ENCODE measurements at regions not wholly inside any gene's neighbourhood (a gene's known extent, or its start where the extent isn't known, plus 50 kb on each side); places are given as distances from the start of the nearest gene placed in this dataset.

DNA sequence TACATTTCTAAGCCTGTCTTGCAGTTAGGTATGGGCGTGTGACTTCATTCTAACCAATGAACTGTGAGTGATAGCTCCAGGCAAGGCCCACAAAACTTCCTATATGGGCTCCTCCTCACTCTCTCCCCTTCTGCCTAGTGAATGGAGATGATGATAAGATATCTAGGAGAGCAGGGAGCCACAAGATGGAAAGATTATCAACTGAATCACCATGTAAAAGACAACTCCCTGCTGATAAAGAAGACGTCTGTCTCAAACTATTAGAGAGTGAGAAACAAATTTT is 237.1 kb downstream of the GPD2 start:
- no peaks in the 10 kb centered on the region for H3K9me3 ChIP-seq
- no TSS peak for BruUV-seq (replicated peaks)
- Mint-ChIP-seq H3K27me3 (ENCODE audit: insufficient read depth, unreplicated experiment) (no peaks in the 10 kb centered on the region), H3K36me3 (ENCODE audit: insufficient read depth, unreplicated experiment) (no peaks in the 10 kb centered on the region), H3K27ac (ENCODE audit: unreplicated experiment) (no peak overlapping the region), H3K4me3 (ENCODE audit: unreplicated experiment) (no peak overlapping the region), H3K9me3 (ENCODE audit: unreplicated experiment) (peaks cover 8% of the 10 kb centered on the region), H3K4me1 (ENCODE audit: low read depth, unreplicated experiment) (no peaks in the 10 kb centered on the region)
- no peaks in the 10 kb centered on the region for H3K4me1 ChIP-seq
- ChIA-PET POLR2A (no interaction called here), CTCF (interaction anchor here (0.6 kb wide), 1 partner anchor 285 kb away, joined by 3 read pairs; no protein-coding TSS in a partner anchor)
- DNase-seq = no peak
- intact Hi-C loops (cut with micrococcal nuclease; ENCODE audit: unreplicated experiment) = loop anchor here (10.0 kb wide), 1 partner anchor 1298 kb away; no protein-coding TSS in a partner anchor
- H3K4me3 ChIP-seq (ENCODE audit: low read depth, low read length) = no peak overlapping the region
- TF ChIP-seq, protein P1, sequence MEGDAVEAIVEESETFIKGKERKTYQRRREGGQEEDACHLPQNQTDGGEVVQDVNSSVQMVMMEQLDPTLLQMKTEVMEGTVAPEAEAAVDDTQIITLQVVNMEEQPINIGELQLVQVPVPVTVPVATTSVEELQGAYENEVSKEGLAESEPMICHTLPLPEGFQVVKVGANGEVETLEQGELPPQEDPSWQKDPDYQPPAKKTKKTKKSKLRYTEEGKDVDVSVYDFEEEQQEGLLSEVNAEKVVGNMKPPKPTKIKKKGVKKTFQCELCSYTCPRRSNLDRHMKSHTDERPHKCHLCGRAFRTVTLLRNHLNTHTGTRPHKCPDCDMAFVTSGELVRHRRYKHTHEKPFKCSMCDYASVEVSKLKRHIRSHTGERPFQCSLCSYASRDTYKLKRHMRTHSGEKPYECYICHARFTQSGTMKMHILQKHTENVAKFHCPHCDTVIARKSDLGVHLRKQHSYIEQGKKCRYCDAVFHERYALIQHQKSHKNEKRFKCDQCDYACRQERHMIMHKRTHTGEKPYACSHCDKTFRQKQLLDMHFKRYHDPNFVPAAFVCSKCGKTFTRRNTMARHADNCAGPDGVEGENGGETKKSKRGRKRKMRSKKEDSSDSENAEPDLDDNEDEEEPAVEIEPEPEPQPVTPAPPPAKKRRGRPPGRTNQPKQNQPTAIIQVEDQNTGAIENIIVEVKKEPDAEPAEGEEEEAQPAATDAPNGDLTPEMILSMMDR (IDR thresholded peaks at IDR 0.05; ENCODE audit: insufficient read depth in 1 of 2, low read depth in 1 of 2, low read length in 1 of 2, severe bottlenecking in 1 of 2, unreplicated experiment in 1 of 2) = no peak
- no peaks in the 10 kb centered on the region for H3K27me3 ChIP-seq (replicated peaks; ENCODE audit: control insufficient read depth, insufficient read depth, low read length)
- H3K36me3 ChIP-seq (ENCODE audit: control insufficient read depth, insufficient read depth, low read length) = no peaks in the 10 kb centered on the region

DNA sequence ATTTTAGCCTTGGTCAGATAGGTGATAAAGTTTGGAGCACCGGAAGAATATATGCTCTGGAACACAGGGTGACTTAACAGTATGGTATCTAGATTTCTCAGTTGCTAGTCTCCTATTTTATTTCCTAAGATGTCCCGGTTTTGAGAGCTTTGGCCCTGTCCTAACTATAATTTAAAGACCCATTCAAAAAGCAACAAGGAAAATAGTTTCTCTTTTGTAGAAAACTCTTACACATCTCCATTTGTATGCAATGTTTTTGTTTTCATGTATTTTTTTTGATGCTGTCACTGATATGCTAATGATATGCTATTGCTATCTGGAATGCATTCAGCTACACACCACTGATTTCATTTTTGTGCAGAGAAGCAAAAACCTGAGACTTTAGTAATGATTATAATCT is 237.8 kb downstream of the GPD2 start:
- no peaks in the 10 kb centered on the region for H3K36me3 ChIP-seq (ENCODE audit: control insufficient read depth, insufficient read depth, low read length)
- intact Hi-C loops (cut with micrococcal nuclease; ENCODE audit: unreplicated experiment) = loop anchor here (10.0 kb wide), 1 partner anchor 1299 kb away; no protein-coding TSS in a partner anchor
- Mint-ChIP-seq H3K4me3 (ENCODE audit: unreplicated experiment) (no peak overlapping the region), H3K27ac (ENCODE audit: unreplicated experiment) (no peak overlapping the region), H3K36me3 (ENCODE audit: insufficient read depth, unreplicated experiment) (no peaks in the 10 kb centered on the region), H3K4me1 (ENCODE audit: low read depth, unreplicated experiment) (no peaks in the 10 kb centered on the region), H3K9me3 (ENCODE audit: unreplicated experiment) (peaks cover under 1% of the 10 kb centered on the region), H3K27me3 (ENCODE audit: insufficient read depth, unreplicated experiment) (no peaks in the 10 kb centered on the region)
- no peak overlapping the region for H3K4me3 ChIP-seq (ENCODE audit: low read depth, low read length)
- DNase-seq = no peak
- no peaks in the 10 kb centered on the region for H3K27me3 ChIP-seq (replicated peaks; ENCODE audit: control insufficient read depth, insufficient read depth, low read length)
- ChIA-PET POLR2A (no interaction called here), CTCF (no interaction called here)
- no peaks in the 10 kb centered on the region for H3K9me3 ChIP-seq
- BruUV-seq (replicated peaks) = no TSS peak
- TF ChIP-seq, protein P1 (IDR thresholded peaks at IDR 0.05; ENCODE audit: insufficient read depth in 1 of 2, low read depth in 1 of 2, low read length in 1 of 2, severe bottlenecking in 1 of 2, unreplicated experiment in 1 of 2) = no peak
- H3K4me1 ChIP-seq = no peaks in the 10 kb centered on the region

DNA sequence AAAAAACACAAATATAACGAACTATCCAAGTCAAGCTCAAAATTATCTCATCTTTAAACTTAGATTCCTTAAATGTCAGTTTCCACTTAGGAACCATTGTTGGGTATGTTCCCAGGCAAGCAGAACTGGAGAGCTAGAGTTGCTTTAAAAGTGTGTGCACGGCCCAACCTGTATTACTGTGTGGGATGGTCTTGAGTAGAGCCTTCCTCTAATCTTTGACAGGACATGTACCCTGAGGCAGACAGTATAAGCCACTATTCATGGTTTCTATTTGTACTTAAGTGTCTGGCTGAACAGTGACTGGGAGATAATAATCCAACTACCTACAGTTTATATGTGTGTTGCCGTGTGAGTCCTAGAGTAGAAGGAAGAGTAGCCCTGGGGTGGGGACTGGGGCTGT is 239.7 kb downstream of the GPD2 start:
- no peak for DNase-seq
- POLR2A ChIA-PET = no interaction called here
- Mint-ChIP-seq H3K27ac (ENCODE audit: unreplicated experiment) (no peak overlapping the region), H3K4me1 (ENCODE audit: low read depth, unreplicated experiment) (no peaks in the 10 kb centered on the region), H3K36me3 (ENCODE audit: insufficient read depth, unreplicated experiment) (no peaks in the 10 kb centered on the region), H3K4me3 (ENCODE audit: unreplicated experiment) (no peak overlapping the region), H3K9me3 (ENCODE audit: unreplicated experiment) (no peaks in the 10 kb centered on the region), H3K27me3 (ENCODE audit: insufficient read depth, unreplicated experiment) (no peaks in the 10 kb centered on the region)
- TF ChIP-seq, protein P1 (IDR thresholded peaks at IDR 0.05; ENCODE audit: insufficient read depth in 1 of 2, low read depth in 1 of 2, low read length in 1 of 2, severe bottlenecking in 1 of 2, unreplicated experiment in 1 of 2) = no peak
- Histone ChIP-seq H3K4me1 (no peaks in the 10 kb centered on the region), H3K9me3 (no peaks in the 10 kb centered on the region), H3K27me3 (replicated peaks; ENCODE audit: control insufficient read depth, insufficient read depth, low read length) (no peaks in the 10 kb centered on the region), H3K36me3 (ENCODE audit: control insufficient read depth, insufficient read depth, low read length) (no peaks in the 10 kb centered on the region), H3K4me3 (ENCODE audit: low read depth, low read length) (no peak overlapping the region)
- intact Hi-C loops (cut with micrococcal nuclease; ENCODE audit: unreplicated experiment) = loop anchor here (10.0 kb wide), 1 partner anchor 1301 kb away; no protein-coding TSS in a partner anchor
- BruUV-seq (replicated peaks) = no TSS peak
- CTCF ChIA-PET = no interaction called here

All from Caco-2 (cell line).